PC-3 (cell line): ENCODE measurements at regions not wholly inside any gene's neighbourhood (a gene's known extent, or its start where the extent isn't known, plus 50 kb on each side); places are given as distances from the start of the nearest gene placed in this dataset.

Experiments
- ATAC-seq: fragments of 200-7000 bp; cut with Tn5 transposase; 2 replicates; pipeline ENCODE4 v1.9.1; 2020; ENCODE audit warnings: mild to moderate bottlenecking, moderate library complexity
- BruUV-seq: library from RNA; stranded (reverse); fragments of 400-500 nt; replicated peaks from 2 replicates; lab custom pipeline; 2021; lab: Mats Ljungman, UMichigan
- CTCF ChIA-PET: fragments of 300-600 bp; sonication (Branson Sonifier 250); formaldehyde crosslinking; loops from one replicate; lab custom pipeline; 2022; ENCODE audit warnings: antibody characterized with exemption; lab: Charles Lee
- POLR2A ChIA-PET: fragments of 300-600 bp; sonication (Branson Sonifier 250); formaldehyde crosslinking; loops from one replicate; lab custom pipeline; 2022; ENCODE audit warnings: antibody characterized with exemption; ENCODE audit not compliant: unreplicated experiment; lab: Charles Lee
- DNase-seq: peaks from one replicate; pipeline ENCODE4 v3.0.0-alpha.2; 2015
- H2AFZ ChIP-seq: fragments of 300-600 bp; sonication (generic); 2 replicates; pipeline ENCODE4 v1.6.0; 2016; ENCODE audit warnings: antibody characterized with exemption, low read length
- H3F3A ChIP-seq: fragments of 300-600 bp; sonication (generic); one replicate; pipeline ENCODE4 v1.6.0; 2017; ENCODE audit warnings: antibody characterized with exemption, low read length, control low read depth, mild to moderate bottlenecking; ENCODE audit not compliant: unreplicated experiment
- H3K27ac ChIP-seq: fragments of 300-600 bp; sonication (generic); 2 replicates; pipeline ENCODE4 v1.5.1; 2016; ENCODE audit warnings: mild to moderate bottlenecking, low read length
- H3K27me3 ChIP-seq: fragments of 300-600 bp; sonication (generic); 2 replicates; pipeline ENCODE4 v1.6.1; 2016; ENCODE audit warnings: low read length, mixed read lengths
- H3K36me3 ChIP-seq: fragments of 300-600 bp; sonication (generic); 2 replicates; pipeline ENCODE4 v1.6.1; 2016; ENCODE audit warnings: low read depth, mixed run types, low read length, mixed read lengths
- H3K4me1 ChIP-seq: fragments of 300-600 bp; sonication (generic); 2 replicates; pipeline ENCODE4 v1.5.1; 2016; ENCODE audit warnings: low read length; ENCODE audit not compliant: insufficient read depth
- H3K4me2 ChIP-seq: fragments of 300-600 bp; sonication (generic); 2 replicates; pipeline ENCODE4 v1.6.0; 2016; ENCODE audit warnings: low read length
- H3K4me3 ChIP-seq: fragments of 300-600 bp; sonication (generic); 2 replicates; pipeline ENCODE4 v1.5.1; 2016; ENCODE audit warnings: mild to moderate bottlenecking, low read length, mixed read lengths
- H3K79me2 ChIP-seq: fragments of 300-600 bp; sonication (generic); 2 replicates; pipeline ENCODE4 v1.6.1; 2017; ENCODE audit warnings: low read length, mixed read lengths
- H3K9ac ChIP-seq: fragments of 300-600 bp; sonication (generic); 2 replicates; pipeline ENCODE4 v1.6.0; 2016; ENCODE audit warnings: mild to moderate bottlenecking, low read length
- H3K9me2 ChIP-seq: fragments of 300-600 bp; sonication (generic); replicated peaks from 2 replicates; pipeline ENCODE4 v1.6.1; 2016; ENCODE audit warnings: mixed run types, low read length, mixed read lengths
- H3K9me3 ChIP-seq: fragments of 300-600 bp; sonication (generic); 2 replicates; pipeline ENCODE4 v1.6.1; 2016; ENCODE audit warnings: low read length, mixed read lengths
- H4K20me1 ChIP-seq: fragments of 300-600 bp; sonication (generic); 2 replicates; pipeline ENCODE4 v1.6.1; 2016; ENCODE audit warnings: low read length, mixed read lengths
- CTCF ChIP-seq: fragments of 300-600 bp; sonication (generic); conservative IDR thresholded peaks from 2 replicates; pipeline ENCODE4 v1.5.1; 2017; ENCODE audit warnings: antibody characterized with exemption, low read depth, mild to moderate bottlenecking, low read length
- EZH2 ChIP-seq: fragments of 300-600 bp; sonication (generic); IDR thresholded peaks from one replicate; pipeline ENCODE4 v1.6.1; 2017; ENCODE audit warnings: antibody characterized with exemption, mild to moderate bottlenecking, low read length; ENCODE audit not compliant: unreplicated experiment
- EZH2phosphoT487 ChIP-seq: fragments of 300-600 bp; sonication (generic); IDR thresholded peaks from 2 replicates; pipeline ENCODE4 v1.6.1; 2018; ENCODE audit warnings: mild to moderate bottlenecking, antibody characterized with exemption, low read length, borderline replicate concordance
- intact Hi-C: fragments of 100-400 bp; cut with micrococcal nuclease; formaldehyde crosslinking; loops from 2 replicates; pipeline ENCODE4 v1.9.0; 2023

DNA sequence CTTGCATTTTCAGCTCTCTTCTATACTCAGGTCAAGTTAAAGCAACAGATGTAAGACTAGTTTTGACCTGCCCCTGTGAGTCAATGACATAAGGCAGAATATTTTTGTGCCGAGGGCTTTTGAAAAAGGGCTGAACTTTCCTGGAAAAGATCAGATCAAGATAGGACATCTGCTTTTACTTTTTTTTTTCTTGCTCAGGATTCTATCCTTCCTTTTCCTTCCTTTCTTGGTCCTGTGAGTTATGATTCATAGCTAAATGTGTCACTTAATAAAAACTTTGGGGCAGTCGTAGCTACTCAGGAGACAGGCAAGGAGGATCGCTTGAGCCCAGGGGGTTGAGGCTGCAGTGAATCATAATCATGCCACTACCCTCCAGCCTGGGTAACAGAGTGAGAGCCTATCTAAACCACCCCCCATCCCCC is 84.3 kb upstream of the BRINP1 start:
- BruUV-seq, result no TSS peak
- no peak overlapping the region for H3K27ac ChIP-seq
- intact Hi-C loops, result no loop called here
- DNase-seq, result no peak
- H3K9me2 ChIP-seq, result no peaks in the 10 kb centered on the region
- no peak overlapping the region for H3K4me3 ChIP-seq
- no peaks in the 10 kb centered on the region for H3K9me3 ChIP-seq
- ATAC-seq, result no peak
- no peaks in the 10 kb centered on the region for H3F3A ChIP-seq
- no peak overlapping the region for H3K4me2 ChIP-seq
- no peaks in the 10 kb centered on the region for H3K79me2 ChIP-seq
- no peaks in the 10 kb centered on the region for H3K36me3 ChIP-seq
- ChIA-PET CTCF (no interaction called here), POLR2A (no interaction called here)
- H3K9ac ChIP-seq, result no peak overlapping the region
- TF ChIP-seq EZH2phosphoT487 (no peak), CTCF (no peak), EZH2 (no peak)
- H3K4me1 ChIP-seq, result no peaks in the 10 kb centered on the region
- H4K20me1 ChIP-seq, result no peaks in the 10 kb centered on the region
- no peaks in the 10 kb centered on the region for H3K27me3 ChIP-seq
- H2AFZ ChIP-seq, result no peak overlapping the region

DNA sequence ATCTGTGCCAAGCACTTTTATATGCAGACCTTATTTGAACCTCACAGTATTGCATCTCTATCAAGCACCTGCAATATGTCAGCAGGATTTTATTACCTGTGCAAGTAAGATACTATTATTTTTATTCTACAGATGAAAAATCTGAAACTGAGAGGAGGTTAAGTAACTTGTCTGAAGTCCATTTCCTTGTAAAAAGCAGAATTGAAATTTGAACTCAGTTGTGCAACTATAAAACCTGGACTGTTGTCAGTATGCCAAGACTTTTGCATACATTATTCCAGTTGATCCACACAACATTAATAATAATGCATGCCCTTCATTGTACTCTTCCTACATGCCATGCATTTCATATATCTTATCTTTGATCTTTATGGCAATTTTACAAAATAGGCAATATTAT is 82.2 kb upstream of the BRINP1 start:
- Histone ChIP-seq H4K20me1 (no peaks in the 10 kb centered on the region), H3K36me3 (no peaks in the 10 kb centered on the region), H3K4me2 (no peak overlapping the region), H3K9me3 (no peaks in the 10 kb centered on the region), H2AFZ (no peak overlapping the region), H3K27me3 (no peaks in the 10 kb centered on the region), H3K79me2 (no peaks in the 10 kb centered on the region), H3F3A (no peaks in the 10 kb centered on the region), H3K9ac (no peak overlapping the region), H3K4me1 (no peaks in the 10 kb centered on the region), H3K27ac (no peak overlapping the region), H3K4me3 (no peak overlapping the region), H3K9me2 (no peaks in the 10 kb centered on the region)
- DNase-seq (no peak), ATAC-seq (no peak)
- intact Hi-C loops, result no loop called here
- TF ChIP-seq CTCF (no peak), EZH2 (no peak), EZH2phosphoT487 (no peak)
- no TSS peak for BruUV-seq
- ChIA-PET POLR2A (no interaction called here), CTCF (no interaction called here)

GRCh38 chr9:119443179-119443578 is 73.9 kb upstream of the BRINP1 start:
- no peak overlapping the region for H2AFZ ChIP-seq
- no peaks in the 10 kb centered on the region for H3K9me3 ChIP-seq
- intact Hi-C loops, result no loop called here
- H3K79me2 ChIP-seq, result no peaks in the 10 kb centered on the region
- H3K27ac ChIP-seq, result no peak overlapping the region
- no peak for ATAC-seq
- TF ChIP-seq CTCF (no peak), EZH2phosphoT487 (no peak), EZH2 (no peak)
- ChIA-PET POLR2A (no interaction called here), CTCF (no interaction called here)
- H3K36me3 ChIP-seq, result no peaks in the 10 kb centered on the region
- no peaks in the 10 kb centered on the region for H4K20me1 ChIP-seq
- no peak for DNase-seq
- no TSS peak for BruUV-seq
- no peaks in the 10 kb centered on the region for H3K27me3 ChIP-seq
- H3K4me1 ChIP-seq, result no peaks in the 10 kb centered on the region
- H3K4me3 ChIP-seq, result no peak overlapping the region
- no peak overlapping the region for H3K9ac ChIP-seq
- H3K9me2 ChIP-seq, result no peaks in the 10 kb centered on the region
- H3K4me2 ChIP-seq, result no peak overlapping the region
- H3F3A ChIP-seq, result no peaks in the 10 kb centered on the region
